K562 (cell line): ENCODE measurements at regions not wholly inside any gene's neighbourhood (a gene's known extent, or its start where the extent isn't known, plus 50 kb on each side); places are given as distances from the start of the nearest gene placed in this dataset.
A peak's percentile ranks its signal among the peaks of the same experiment; 100 is the strongest.

Experiments used
- ATAC-seq: fragments of 200-7000 bp; cut with Tn5 transposase; 3 replicates; pipeline ENCODE4 v1.9.1; 2020; ENCODE audit warnings: moderate library complexity
- BruUV-seq: library from RNA; stranded (reverse); fragments of 400-500 nt; replicated peaks from 2 replicates; lab custom pipeline; 2021; lab: Mats Ljungman, UMichigan
- CTCF ChIA-PET: fragments of 300-600 bp; formaldehyde crosslinking; extraction: SDS; loops from one replicate; lab custom pipeline; 2021; ENCODE audit warnings: low intra/inter-chr PET ratio; lab: Yijun Ruan, JAX
- POLR2A ChIA-PET: fragments of 300-600, 350-650 bp; sonication (Branson Sonifier 250); formaldehyde crosslinking; extraction: SDS; loops from one replicate; lab custom pipeline; 2021; ENCODE audit warnings: antibody characterized with exemption, inconsistent platforms; lab: Yijun Ruan, JAX
- DNase-seq, 4 experiments: peaks; one replicate each; pipeline versions ENCODE4 v3.0.0 to v3.0.0-alpha.2; 2011 to 2018; ENCODE audit warnings: low spot score in 3 of 4, mixed read lengths in 3 of 4; ENCODE audit errors: extremely low read depth in 1 of 4
- FAIRE-seq: peaks from 2 replicates; lab custom pipeline; 2011; peaks lifted over from hg19 to GRCh38; lab: Jason Lieb, UNC
- H2AFZ ChIP-seq: 2 replicates; pipeline ENCODE4 v1.6.0; 2011; ENCODE audit warnings: low read depth, low read length, control low read depth, inconsistent platforms
- H3K27ac ChIP-seq: fragments of 200-600 bp; 3 replicates; pipeline ENCODE4 v1.8.0; 2011; ENCODE audit warnings: low read depth, mild to moderate bottlenecking, control low read depth, inconsistent platforms, low read length, moderate library complexity, mixed read lengths; ENCODE audit errors: extremely low read depth
- H3K27me3 ChIP-seq, 2 experiments: fragments of 300-600 bp in 1 of 2; 2 replicates in 1 of 2; 3 replicates in 1 of 2; pipeline versions ENCODE4 v1.6.0 to v1.8.0; 2011; ENCODE audit warnings: inconsistent platforms in 2 of 2, low read length in 2 of 2, mild to moderate bottlenecking in 1 of 2, mixed read lengths in 1 of 2, moderate library complexity in 1 of 2; ENCODE audit not compliant: control insufficient read depth in 2 of 2, insufficient read depth in 2 of 2
- H3K36me3 ChIP-seq: fragments of 300-600 bp; 3 replicates; pipeline ENCODE4 v1.8.0; 2011; ENCODE audit warnings: mild to moderate bottlenecking, low read length, inconsistent platforms; ENCODE audit not compliant: control insufficient read depth, insufficient read depth
- H3K4me1 ChIP-seq, 2 experiments: fragments of 200-600 bp in 1 of 2; replicated peaks in 1 of 2; 2 replicates in 1 of 2; 3 replicates in 1 of 2; pipeline versions ENCODE4 v1.5.1 to v1.8.0; 2011; ENCODE audit warnings: inconsistent platforms in 2 of 2, low read length in 2 of 2, mild to moderate bottlenecking in 1 of 2, mixed read lengths in 1 of 2, moderate library complexity in 1 of 2; ENCODE audit not compliant: control insufficient read depth in 2 of 2, insufficient read depth in 2 of 2
- H3K4me2 ChIP-seq: 2 replicates; pipeline ENCODE4 v1.6.1; 2011; ENCODE audit warnings: low read length, control low read depth, inconsistent platforms, mixed read lengths; ENCODE audit not compliant: insufficient read depth
- H3K4me3 ChIP-seq: fragments of 200-600 bp; sonication (generic), shearing (Covaris generic); 2 replicates; pipeline ENCODE4 v1.5.1; 2016; ENCODE audit warnings: control low read depth, inconsistent platforms
- H3K79me2 ChIP-seq: fragments of 200-600 bp; 3 replicates; pipeline ENCODE4 v1.8.0; 2011; ENCODE audit warnings: low read length, inconsistent platforms; ENCODE audit not compliant: control insufficient read depth, insufficient read depth
- H3K9ac ChIP-seq, 2 experiments: 2 replicates each; pipeline versions ENCODE4 v1.6.0 to v1.6.1; 2011; ENCODE audit warnings: low read depth in 2 of 2, low read length in 2 of 2, control low read depth in 1 of 2, inconsistent platforms in 1 of 2, mild to moderate bottlenecking in 1 of 2, mixed read lengths in 1 of 2; ENCODE audit not compliant: insufficient read depth in 1 of 2
- H3K9me1 ChIP-seq: one replicate; pipeline ENCODE4 v1.6.0; 2011; ENCODE audit warnings: inconsistent platforms, mild to moderate bottlenecking, low read length, moderate library complexity; ENCODE audit not compliant: control insufficient read depth, insufficient read depth
- H3K9me3 ChIP-seq: replicated peaks from 2 replicates; pipeline ENCODE4 v1.5.1; 2011; ENCODE audit warnings: low read depth, low read length, inconsistent platforms; ENCODE audit not compliant: control insufficient read depth, insufficient read depth
- H4K20me1 ChIP-seq: replicated peaks from 2 replicates; pipeline ENCODE4 v1.6.1; 2011; ENCODE audit warnings: low read length, inconsistent platforms, mixed read lengths; ENCODE audit not compliant: control insufficient read depth, insufficient read depth
- JUNB ChIP-seq: fragments of 450-650 bp; formaldehyde crosslinking; conservative IDR thresholded peaks from 2 replicates; pipeline ENCODE4 v1.4.0; 2020; ENCODE audit warnings: mild to moderate bottlenecking
- MEF2D ChIP-seq: conservative IDR thresholded peaks from 2 replicates; pipeline ENCODE4 v1.6.1; 2016; ENCODE audit warnings: low read depth, missing genetic modification characterization, missing compliant biosample characterization
- MTA3 ChIP-seq: fragments of 450-650 bp; formaldehyde crosslinking; IDR thresholded peaks from 2 replicates; pipeline ENCODE4 v1.6.1; 2017; ENCODE audit warnings: mild to moderate bottlenecking, borderline replicate concordance
- RBBP5 ChIP-seq: fragments of 200-600 bp; sonication (generic); IDR thresholded peaks from 2 replicates; pipeline ENCODE4 v1.6.1; 2012; ENCODE audit warnings: borderline replicate concordance, mild to moderate bottlenecking, low read length, control low read depth, inconsistent platforms; ENCODE audit not compliant: insufficient read depth, poor library complexity, severe bottlenecking
- STAG1 ChIP-seq: sonication (generic); formaldehyde crosslinking; IDR thresholded peaks from 2 replicates; pipeline ENCODE4 v1.5.0; 2020; ENCODE audit warnings: missing genetic modification reagents, borderline replicate concordance
- ZNF583 ChIP-seq: fragments of 250-450 bp; sonication (Bioruptor Pico); IDR thresholded peaks from 2 replicates; pipeline ENCODE4 v1.4.0; 2020
- ZSCAN32 ChIP-seq: fragments of 450-650 bp; formaldehyde crosslinking; IDR thresholded peaks from 2 replicates; pipeline ENCODE4 v1.4.0; 2020; ENCODE audit warnings: mild to moderate bottlenecking, moderate library complexity
- WGBS: fragments of 100-300 bp; shearing (Covaris generic); methylation state at CpG from one replicate; pipeline ENCODE4 v1.1.6; 2016; ENCODE audit warnings: low coverage, mixed read lengths; ENCODE audit not compliant: insufficient coverage; ENCODE audit errors: missing lambda C conversion rate; 5-methylcytosine and 5-hydroxymethylcytosine counted together
- in situ Hi-C: fragments of 300-500 bp; cut with MboI; formaldehyde crosslinking; loops from 4 replicates; pipeline ENCODE4 v1.15.0; 2018; ENCODE audit warnings: inconsistent platforms, mixed read lengths
- intact Hi-C: fragments of 100-400 bp; cut with micrococcal nuclease; formaldehyde crosslinking; loops from 2 replicates; pipeline ENCODE4 v1.14.2; 2022
- TF ChIP-seq, protein P1 (sequence below): fragments of 450-650 bp; IDR thresholded peaks from 2 replicates; pipeline ENCODE4 v1.6.1; 2016

- in situ Hi-C loops = no loop called here
- ChIA-PET POLR2A (no interaction called here), CTCF (no interaction called here)
- Histone ChIP-seq H3K79me2 (no peaks in the 10 kb centered on the region; the same call in 2 of the 3 replicates), H3K4me3 (no peak overlapping the region), H3K27me3 (0 out of 5 replicates have a peak, but pooled peaks cover 0 to 4% of the 10 kb centered on the region in 2 experiments), H4K20me1 (no peaks in the 10 kb centered on the region), H3K9ac (no peak overlapping the region), H3K4me2 (no peak overlapping the region), H3K4me1 (no peaks in the 10 kb centered on the region)
- 1% methylated on average over 5 of the region's 5 CpGs for WGBS
- no peak for DNase-seq
- no TSS peak for BruUV-seq
- TF ChIP-seq STAG1 (no peak), MTA3 (no peak), RBBP5 (no peak), JUNB (no peak), MEF2D (no peak), ZSCAN32 (CRISPR knock-in tag) (no peak)
- TF ChIP-seq, all 486 proteins: peak for 0
- intact Hi-C loops = no loop called here
- no peak for ATAC-seq
- FAIRE-seq = no peak
- Histone ChIP-seq H3K9me3 (0 out of 2 replicates have a peak, but pooled peaks cover 2% of the 10 kb centered on the region), H2AFZ (no peak overlapping the region), H3K9me1 (no peaks in the 10 kb centered on the region), H3K27ac (no peak overlapping the region), H3K36me3 (no peaks in the 10 kb centered on the region)
These were observed 336.1 kb downstream of the DRD1 start for GRCh38 chr5:175107865-175108264.

DNA sequence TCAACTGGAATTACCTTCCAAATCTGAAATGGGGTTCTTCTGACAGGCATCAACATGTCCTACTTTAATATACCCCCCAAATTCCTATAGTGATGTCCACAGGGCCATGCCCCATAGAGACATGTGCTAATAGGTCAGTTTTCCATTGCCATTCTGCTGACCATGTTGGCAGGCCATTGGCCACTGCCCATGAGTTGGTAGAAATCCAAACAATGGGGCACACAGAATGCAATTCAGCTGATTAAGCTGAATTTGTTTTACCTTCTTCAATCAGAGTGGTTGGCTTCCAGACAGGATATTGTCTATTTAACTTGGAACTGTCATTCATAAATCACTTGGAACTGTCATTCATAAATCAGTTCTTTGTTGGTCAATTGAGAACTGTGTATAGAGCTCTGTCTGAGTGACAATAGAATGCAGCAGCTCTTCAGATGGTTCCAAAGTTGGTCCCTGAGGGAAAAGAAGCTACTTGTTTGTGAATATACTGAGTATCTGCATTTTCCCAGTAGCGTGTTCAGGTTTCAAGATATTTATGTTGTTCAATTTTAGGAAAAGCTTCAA, 336.9 kb downstream of the DRD1 start:
- Histone ChIP-seq H3K27me3 (0 out of 5 replicates have a peak, but pooled peaks cover 0 to 4% of the 10 kb centered on the region in 2 experiments), H3K9me1 (no peaks in the 10 kb centered on the region), H2AFZ (no peak overlapping the region), H3K4me3 (no peak overlapping the region), H3K9me3 (0 out of 2 replicates have a peak, but pooled peaks cover 2% of the 10 kb centered on the region), H4K20me1 (no peaks in the 10 kb centered on the region), H3K4me2 (no peak overlapping the region), H3K36me3 (no peaks in the 10 kb centered on the region), H3K79me2 (no peaks in the 10 kb centered on the region; the same call in 2 of the 3 replicates), H3K4me1 (no peaks in the 10 kb centered on the region), H3K27ac (no peak overlapping the region), H3K9ac (no peak overlapping the region)
- no TSS peak for BruUV-seq
- POLR2A ChIA-PET = no interaction called here
- intact Hi-C loops = no loop called here
- no peak for ATAC-seq
- FAIRE-seq = no peak
- no peak for DNase-seq
- WGBS = 0% methylated on average over 1 of the region's 1 CpG
- in situ Hi-C loops = no loop called here
- CTCF ChIA-PET = no interaction called here
- no peak for TF ChIP-seq ZNF583 (CRISPR knock-in tag)
- TF ChIP-seq, protein P1, sequence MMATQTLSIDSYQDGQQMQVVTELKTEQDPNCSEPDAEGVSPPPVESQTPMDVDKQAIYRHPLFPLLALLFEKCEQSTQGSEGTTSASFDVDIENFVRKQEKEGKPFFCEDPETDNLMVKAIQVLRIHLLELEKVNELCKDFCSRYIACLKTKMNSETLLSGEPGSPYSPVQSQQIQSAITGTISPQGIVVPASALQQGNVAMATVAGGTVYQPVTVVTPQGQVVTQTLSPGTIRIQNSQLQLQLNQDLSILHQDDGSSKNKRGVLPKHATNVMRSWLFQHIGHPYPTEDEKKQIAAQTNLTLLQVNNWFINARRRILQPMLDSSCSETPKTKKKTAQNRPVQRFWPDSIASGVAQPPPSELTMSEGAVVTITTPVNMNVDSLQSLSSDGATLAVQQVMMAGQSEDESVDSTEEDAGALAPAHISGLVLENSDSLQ = peak; percentile 39
